HepG2 (cell line): ENCODE measurements at regions not wholly inside any gene's neighbourhood (a gene's known extent, or its start where the extent isn't known, plus 50 kb on each side); places are given as distances from the start of the nearest gene placed in this dataset.
A peak's percentile ranks its signal among the peaks of the same experiment; 100 is the strongest.

Experiments
- AHR ChIP-seq: IDR thresholded peaks from 2 replicates; pipeline ENCODE4 v1.6.1; 2018; ENCODE audit warnings: missing genetic modification reagents, missing compliant biosample characterization
- CSRNP1 ChIP-seq: sonication (generic); formaldehyde crosslinking; IDR thresholded peaks from 2 replicates; pipeline ENCODE4 v1.8.1; 2023; ENCODE audit warnings: mild to moderate bottlenecking, missing genetic modification reagents
- EHMT2 ChIP-seq: fragments of 200-600 bp; sonication (generic); IDR thresholded peaks from 2 replicates; pipeline ENCODE4 v1.7.0; 2017; ENCODE audit warnings: antibody characterized with exemption, low read depth, low read length, borderline replicate concordance
- ETS1 ChIP-seq: sonication (generic); formaldehyde crosslinking; IDR thresholded peaks from 2 replicates; pipeline ENCODE4 v1.4.0; 2020; ENCODE audit warnings: missing genetic modification reagents
- GMEB2 ChIP-seq: IDR thresholded peaks from 2 replicates; pipeline ENCODE4 v1.6.1; 2016; ENCODE audit warnings: missing biosample characterization, missing genetic modification reagents, low read depth
- HHEX ChIP-seq: IDR thresholded peaks from 2 replicates; pipeline ENCODE4 v1.6.1; 2016; ENCODE audit warnings: control low read depth
- HNF4G ChIP-seq, 2 experiments: sonication (generic) in 1 of 2; formaldehyde crosslinking in 1 of 2; IDR thresholded peaks; 2 replicates each; pipeline versions ENCODE4 v1.4.0 to v1.6.1; 2011 to 2020; ENCODE audit warnings: borderline replicate concordance in 2 of 2, low read depth in 2 of 2, mild to moderate bottlenecking in 2 of 2, low read length in 1 of 2, missing genetic modification reagents in 1 of 2, moderate library complexity in 1 of 2
- IKZF5 ChIP-seq: IDR thresholded peaks from 2 replicates; pipeline ENCODE4 v1.6.1; 2018; ENCODE audit warnings: missing genetic modification reagents, mild to moderate bottlenecking, missing compliant biosample characterization
- KLF15 ChIP-seq: sonication (generic); formaldehyde crosslinking; IDR thresholded peaks from 2 replicates; pipeline ENCODE4 v1.8.1; 2023; ENCODE audit warnings: borderline replicate concordance, mild to moderate bottlenecking, inconsistent platforms, missing genetic modification reagents, mixed read lengths
- MED1 ChIP-seq: sonication (generic); formaldehyde crosslinking; IDR thresholded peaks from 2 replicates; pipeline ENCODE4 v1.4.0; 2020; ENCODE audit warnings: missing genetic modification reagents
- MIER2 ChIP-seq: IDR thresholded peaks from 2 replicates; pipeline ENCODE4 v1.6.1; 2016; ENCODE audit warnings: missing biosample characterization, missing genetic modification reagents
- NFKBIZ ChIP-seq: IDR thresholded peaks from 2 replicates; pipeline ENCODE4 v1.6.1; 2018; ENCODE audit warnings: missing genetic modification reagents, missing compliant biosample characterization
- PRDM10 ChIP-seq: sonication (generic); formaldehyde crosslinking; IDR thresholded peaks from 2 replicates; pipeline ENCODE4 v1.4.0; 2020; ENCODE audit warnings: low read depth, missing genetic modification reagents
- PREB ChIP-seq: sonication (generic); formaldehyde crosslinking; IDR thresholded peaks from 2 replicates; pipeline ENCODE4 v1.4.0; 2020; ENCODE audit warnings: missing genetic modification reagents
- ZFX ChIP-seq: sonication (generic); formaldehyde crosslinking; IDR thresholded peaks from 2 replicates; pipeline ENCODE4 v1.4.0; 2020; ENCODE audit warnings: mild to moderate bottlenecking, low read depth, missing genetic modification reagents, moderate library complexity
- ZNF619 ChIP-seq: sonication (generic); formaldehyde crosslinking; IDR thresholded peaks from 2 replicates; pipeline ENCODE4 v1.4.0; 2020; ENCODE audit warnings: mild to moderate bottlenecking, missing genetic modification reagents
- ZNF670 ChIP-seq: sonication (generic); formaldehyde crosslinking; IDR thresholded peaks from 2 replicates; pipeline ENCODE4 v1.8.0; 2022; ENCODE audit warnings: mild to moderate bottlenecking, missing genetic modification reagents, borderline replicate concordance
- ZNF775 ChIP-seq: sonication (generic); formaldehyde crosslinking; IDR thresholded peaks from 2 replicates; pipeline ENCODE4 v1.4.0; 2020; ENCODE audit warnings: missing genetic modification reagents, mild to moderate bottlenecking, moderate library complexity, borderline replicate concordance

- TF ChIP-seq GMEB2 (CRISPR knock-in tag) (no peak), KLF15 (CRISPR knock-in tag) (no peak), ZNF619 (CRISPR knock-in tag) (no peak), AHR (CRISPR knock-in tag) (no peak), IKZF5 (CRISPR knock-in tag) (no peak; the same call in 1 of the 2 replicates), MIER2 (no peak), NFKBIZ (CRISPR knock-in tag) (no peak), CSRNP1 (CRISPR knock-in tag) (0 out of 2 replicates have a peak, but pooled peaks have one; percentile 56), PRDM10 (CRISPR knock-in tag) (no peak), MED1 (CRISPR knock-in tag) (peak; percentile 48; the same call in 1 of the 2 replicates), HHEX (CRISPR knock-in tag) (no peak), EHMT2 (peak; percentile 57; the same call in 1 of the 2 replicates), ZFX (CRISPR knock-in tag) (no peak), ZNF775 (CRISPR knock-in tag) (no peak), ZNF670 (CRISPR knock-in tag) (peak; percentile 30; the same call in 1 of the 2 replicates), PREB (CRISPR knock-in tag) (no peak), ETS1 (CRISPR knock-in tag) (no peak), HNF4G (IDR thresholded peaks at IDR 0.05; ENCODE audit: borderline replicate concordance, low read depth, low read length) (peak; percentile 88), HNF4G (CRISPR knock-in tag; IDR thresholded peaks at IDR 0.05; ENCODE audit: borderline replicate concordance, low read depth) (no peak)
Observed at GRCh38 chr5:147175516-147176097, 59.2 kb upstream of the STK32A start (continued).
